ENCODE measurements at regions not wholly inside any gene's neighbourhood (a gene's known extent, or its start where the extent isn't known, plus 50 kb on each side); places are given as distances from the start of the nearest gene placed in this dataset.

DNA sequence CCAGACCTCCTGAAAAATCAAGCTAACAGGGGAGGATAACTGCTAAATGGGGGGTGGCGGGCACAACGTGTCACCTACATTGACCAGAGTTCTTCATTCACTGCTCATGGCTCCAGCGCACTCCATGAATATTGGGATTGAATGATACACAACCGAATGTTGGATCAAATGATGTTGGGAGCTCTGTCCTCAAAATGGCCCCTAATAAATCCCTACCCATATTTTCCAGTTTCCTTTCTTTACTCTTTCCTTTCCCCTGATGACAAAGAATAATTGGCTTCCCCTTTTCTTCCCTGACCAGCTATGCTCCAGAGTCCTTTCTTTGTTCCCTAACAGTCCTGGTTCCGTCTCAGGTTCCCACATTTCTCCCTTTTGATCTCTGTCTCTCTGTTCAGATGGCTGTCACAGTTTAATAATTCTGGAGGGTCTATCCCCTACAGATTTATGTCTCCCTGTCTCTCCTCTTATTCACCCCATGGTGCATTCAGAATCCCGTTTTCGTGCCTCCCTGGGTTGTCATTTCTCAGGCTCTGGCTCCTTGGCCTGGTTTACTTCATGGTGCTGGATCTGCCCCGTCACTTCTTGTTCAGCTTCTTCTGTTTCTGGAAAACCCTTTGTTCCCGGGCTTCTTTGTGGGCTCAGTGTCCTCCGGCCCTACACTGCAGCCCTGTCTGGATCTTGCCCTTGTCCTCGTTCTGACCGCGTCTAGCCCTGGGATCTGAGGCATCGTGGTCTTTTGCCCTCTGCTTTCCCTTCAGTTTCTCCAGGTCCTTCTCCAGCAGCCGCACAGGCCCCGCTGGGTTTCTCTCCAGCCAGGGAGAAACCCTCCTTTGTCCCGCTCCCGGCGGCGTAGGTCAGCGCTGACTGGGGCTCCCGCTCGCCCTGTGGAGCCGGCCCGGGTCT, 78.3 kb downstream of the NDUFS5 start:
- Mint-ChIP-seq H3K4me3 (peak overlapping the region; percentile 48), H3K36me3 (no peaks in the 10 kb centered on the region), H3K9me3 (no peaks in the 10 kb centered on the region), H3K4me1 (peaks cover 24% of the 10 kb centered on the region), H3K27me3 (peaks cover 3% of the 10 kb centered on the region), H3K27ac (no peak overlapping the region)
- no peak for DNase-seq
- POLR2A ChIA-PET, result interaction anchor here (1.3 kb wide), 1 partner anchor 87 kb away, joined by 3 read pairs; no protein-coding TSS in a partner anchor
- no peak for ATAC-seq (ENCODE audit: low read depth)

DNA sequence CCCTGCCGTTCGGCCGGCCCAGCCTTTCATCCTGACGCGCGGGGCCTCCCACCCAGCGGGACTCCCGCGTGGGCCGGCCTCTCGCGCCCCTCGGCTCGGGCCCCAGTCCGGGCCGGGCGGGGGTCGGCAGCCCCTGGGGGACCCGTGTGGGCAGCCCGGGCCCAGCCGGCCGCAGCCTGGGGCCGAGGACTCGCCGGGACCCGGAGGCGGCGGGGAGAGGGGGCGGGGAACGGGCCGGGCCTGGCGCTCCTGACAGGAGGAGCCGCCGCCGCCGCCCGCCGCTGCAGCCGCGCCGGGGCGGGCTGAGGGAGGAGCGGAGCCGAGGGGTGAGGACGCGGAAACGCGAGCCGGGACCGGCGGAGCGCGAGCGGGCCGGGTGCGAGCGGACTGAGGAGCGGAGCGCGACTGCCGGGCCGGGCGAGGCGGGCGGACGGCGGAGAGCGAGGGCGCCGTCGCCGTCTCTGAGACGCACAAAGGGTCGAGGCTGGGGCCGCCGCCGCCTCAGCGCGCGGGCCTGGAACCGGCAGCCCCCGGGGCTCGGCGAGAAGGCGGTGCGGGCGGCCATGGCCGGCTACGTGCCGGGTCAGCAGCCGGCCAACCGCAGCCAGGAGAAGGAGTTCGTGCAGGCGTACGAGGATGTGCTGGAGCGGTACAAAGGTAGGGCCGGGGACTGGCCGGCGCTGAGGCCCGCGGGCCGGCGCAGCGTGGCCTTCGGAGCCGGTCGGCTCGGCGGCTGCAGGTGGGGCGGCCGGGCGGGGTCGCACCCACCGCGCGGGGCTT, 79.1 kb downstream of the NDUFS5 start:
- H3K4me1 Mint-ChIP-seq, result peaks cover 24% of the 10 kb centered on the region
- no peaks in the 10 kb centered on the region for H3K9me3 Mint-ChIP-seq
- peak; percentile 80 for DNase-seq
- H3K36me3 Mint-ChIP-seq, result no peaks in the 10 kb centered on the region
- peaks cover 3% of the 10 kb centered on the region for H3K27me3 Mint-ChIP-seq
- POLR2A ChIA-PET, result interaction anchor here (1.5 kb wide), 1 partner anchor 87 kb away, joined by 4 read pairs; no protein-coding TSS in a partner anchor
- peak overlapping the region; percentile 77 for H3K4me3 Mint-ChIP-seq
- ATAC-seq (ENCODE audit: low read depth), result peak; percentile 79
- no peak overlapping the region for H3K27ac Mint-ChIP-seq

DNA sequence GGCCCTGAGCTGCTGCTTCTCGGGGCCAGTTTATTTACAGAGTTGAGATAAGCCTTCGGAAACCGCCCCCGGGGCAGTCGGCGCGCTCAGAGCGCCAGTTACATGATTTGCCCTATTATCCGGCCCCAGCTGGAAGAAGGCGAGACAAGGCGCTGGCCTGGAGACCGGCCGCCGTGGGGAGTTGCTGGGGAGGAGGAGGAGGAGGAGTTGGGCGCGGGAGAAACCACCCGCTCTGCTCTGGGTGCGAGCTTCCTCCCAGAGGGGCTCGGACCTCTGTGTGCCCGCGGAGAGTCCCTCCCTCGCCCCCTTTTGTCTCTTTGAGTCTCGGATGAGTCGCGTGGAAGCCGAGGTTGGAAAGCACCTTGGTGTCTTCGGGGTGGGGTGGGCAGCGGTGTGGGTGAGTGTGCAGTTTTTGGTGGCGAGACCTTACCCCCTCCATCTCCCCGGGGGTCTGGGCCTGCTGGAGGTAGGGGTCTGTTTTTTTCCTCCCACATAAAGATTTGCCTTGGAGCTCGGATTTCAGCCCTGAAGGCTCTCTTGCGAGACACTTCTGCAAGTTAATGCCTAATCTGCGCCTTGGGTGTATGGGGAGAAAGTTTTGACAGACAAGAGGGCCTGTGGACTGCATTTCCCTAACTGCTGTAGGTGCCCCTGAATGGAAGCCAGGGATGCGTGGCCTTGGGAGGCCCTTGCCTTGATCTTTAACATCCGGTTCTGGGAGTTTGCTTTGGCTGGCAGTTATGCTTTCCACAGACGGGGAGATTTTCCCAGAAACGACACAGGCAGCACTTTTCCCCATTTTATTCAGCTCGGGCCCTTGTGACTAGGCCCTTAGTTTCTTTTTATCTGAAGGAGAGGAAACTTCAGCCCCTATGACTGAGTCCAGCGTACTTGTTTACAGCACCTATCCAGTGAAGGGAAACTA, 80.0 kb downstream of the NDUFS5 start:
- H3K4me3 Mint-ChIP-seq, result no peak overlapping the region
- DNase-seq, result peak; percentile 45
- POLR2A ChIA-PET, result interaction anchor here (1.5 kb wide), 1 partner anchor 86 kb away, joined by 4 read pairs; no protein-coding TSS in a partner anchor
- no peaks in the 10 kb centered on the region for H3K36me3 Mint-ChIP-seq
- peaks cover 24% of the 10 kb centered on the region for H3K4me1 Mint-ChIP-seq
- H3K9me3 Mint-ChIP-seq, result no peaks in the 10 kb centered on the region
- ATAC-seq (ENCODE audit: low read depth), result peak; percentile 10
- H3K27ac Mint-ChIP-seq, result peak overlapping the region; percentile 14
- peaks cover 3% of the 10 kb centered on the region for H3K27me3 Mint-ChIP-seq

DNA sequence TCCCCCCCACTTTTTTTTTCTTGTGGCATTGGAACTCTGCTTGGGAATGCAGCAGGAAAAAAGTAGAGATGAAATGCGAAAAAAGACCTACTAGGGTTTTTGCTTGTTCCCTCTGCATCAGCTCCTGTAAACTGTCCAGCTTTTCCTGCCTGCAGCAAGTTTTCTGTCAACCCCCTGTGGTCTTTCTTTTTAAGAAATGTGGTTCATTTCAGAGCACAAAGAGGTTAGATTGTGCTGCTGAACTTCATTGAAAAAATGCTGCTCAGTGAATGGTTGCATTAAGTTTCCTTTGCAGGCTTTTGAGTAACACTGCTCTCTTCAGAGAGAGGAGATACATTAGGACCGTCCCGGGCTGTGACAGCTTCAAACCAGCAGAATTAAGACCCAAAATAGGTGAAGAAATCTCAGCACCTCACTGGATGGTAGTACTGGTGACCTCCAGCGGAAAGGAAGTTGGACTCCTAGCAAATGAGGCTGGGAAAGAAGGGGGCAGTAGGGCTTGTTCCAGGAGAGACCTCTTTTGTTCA, 80.7 kb downstream of the NDUFS5 start:
- ATAC-seq (ENCODE audit: low read depth) (no peak), DNase-seq (no peak)
- Mint-ChIP-seq H3K36me3 (no peaks in the 10 kb centered on the region), H3K27me3 (peaks cover 3% of the 10 kb centered on the region), H3K4me3 (no peak overlapping the region), H3K4me1 (peaks cover 24% of the 10 kb centered on the region), H3K9me3 (no peaks in the 10 kb centered on the region), H3K27ac (no peak overlapping the region)
- POLR2A ChIA-PET, result interaction anchor here (1.5 kb wide), 1 partner anchor 86 kb away, joined by 4 read pairs; no protein-coding TSS in a partner anchor

DNA sequence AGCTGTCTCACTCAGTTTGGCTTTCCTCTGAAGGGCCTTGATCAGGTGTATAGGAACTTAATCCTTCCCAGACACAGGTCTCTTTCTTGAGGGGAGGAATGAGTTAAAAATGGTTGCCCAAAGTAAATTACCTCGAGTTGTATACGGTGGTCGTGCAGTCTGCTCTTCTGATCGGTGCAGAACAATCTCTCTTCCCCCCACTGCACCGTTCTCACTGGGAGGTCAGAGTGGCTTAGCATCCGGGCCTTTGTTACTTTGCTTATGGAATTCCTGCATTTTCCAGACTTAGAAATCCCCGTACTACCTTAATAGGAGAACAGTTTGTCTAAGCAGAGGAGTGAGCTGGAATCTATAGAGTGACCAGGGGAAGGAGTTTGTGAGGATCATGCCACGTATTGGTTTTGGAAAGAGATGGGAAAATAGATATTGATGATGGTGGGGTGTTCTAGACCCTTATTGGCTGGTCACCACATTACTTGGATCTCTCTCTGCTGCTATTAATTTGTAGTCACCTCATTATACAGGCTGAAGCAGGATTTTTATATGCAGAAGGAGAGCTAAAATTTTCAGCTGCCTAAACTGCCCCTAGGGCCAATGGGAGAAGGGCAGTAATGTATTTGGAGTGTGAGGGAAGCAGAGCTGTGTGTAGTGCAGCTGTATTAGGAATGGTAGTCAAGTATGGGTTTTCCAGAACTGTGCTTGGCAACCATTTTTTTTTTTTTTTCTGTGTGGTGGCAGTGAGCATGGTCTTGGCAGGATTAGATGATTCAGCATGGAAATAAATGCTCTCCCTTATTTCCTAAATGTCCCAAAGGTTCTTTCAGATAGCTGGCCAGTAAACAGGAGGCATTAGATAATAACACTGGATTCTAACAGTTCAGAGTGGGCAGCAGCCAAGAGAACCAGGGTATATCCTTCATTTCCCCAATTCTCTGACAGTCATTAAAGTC, 81.5 kb downstream of the NDUFS5 start:
- POLR2A ChIA-PET, result no interaction called here
- no peak overlapping the region for H3K4me3 Mint-ChIP-seq
- H3K9me3 Mint-ChIP-seq, result no peaks in the 10 kb centered on the region
- H3K27me3 Mint-ChIP-seq, result peaks cover 3% of the 10 kb centered on the region
- peaks cover 19% of the 10 kb centered on the region for H3K4me1 Mint-ChIP-seq
- no peaks in the 10 kb centered on the region for H3K36me3 Mint-ChIP-seq
- ATAC-seq (ENCODE audit: low read depth) (no peak), DNase-seq (no peak)
- no peak overlapping the region for H3K27ac Mint-ChIP-seq

DNA sequence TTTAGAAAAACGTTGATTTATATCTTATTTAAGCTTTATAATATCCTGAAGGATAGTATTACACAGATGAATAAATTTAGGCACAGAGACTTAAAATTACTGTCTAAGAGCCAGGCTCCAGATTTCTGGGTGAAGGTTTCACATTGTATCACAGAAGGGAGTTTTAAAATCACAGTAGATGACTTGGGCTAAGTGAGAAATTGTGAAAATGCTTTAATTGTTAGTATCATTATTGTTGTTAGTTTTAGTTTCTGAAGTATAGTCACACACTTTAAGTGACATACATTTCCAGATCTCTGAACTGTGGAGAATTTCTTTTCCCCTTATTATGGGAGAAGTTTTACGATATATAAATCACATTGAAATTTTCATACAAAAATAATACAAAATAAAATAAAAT, 83.5 kb downstream of the NDUFS5 start:
- Mint-ChIP-seq H3K4me3 (no peak overlapping the region), H3K27me3 (peaks cover under 1% of the 10 kb centered on the region), H3K4me1 (peaks cover 4% of the 10 kb centered on the region), H3K27ac (no peak overlapping the region), H3K9me3 (no peaks in the 10 kb centered on the region), H3K36me3 (no peaks in the 10 kb centered on the region)
- ATAC-seq (ENCODE audit: low read depth) (no peak), DNase-seq (no peak)
- POLR2A ChIA-PET, result no interaction called here

DNA sequence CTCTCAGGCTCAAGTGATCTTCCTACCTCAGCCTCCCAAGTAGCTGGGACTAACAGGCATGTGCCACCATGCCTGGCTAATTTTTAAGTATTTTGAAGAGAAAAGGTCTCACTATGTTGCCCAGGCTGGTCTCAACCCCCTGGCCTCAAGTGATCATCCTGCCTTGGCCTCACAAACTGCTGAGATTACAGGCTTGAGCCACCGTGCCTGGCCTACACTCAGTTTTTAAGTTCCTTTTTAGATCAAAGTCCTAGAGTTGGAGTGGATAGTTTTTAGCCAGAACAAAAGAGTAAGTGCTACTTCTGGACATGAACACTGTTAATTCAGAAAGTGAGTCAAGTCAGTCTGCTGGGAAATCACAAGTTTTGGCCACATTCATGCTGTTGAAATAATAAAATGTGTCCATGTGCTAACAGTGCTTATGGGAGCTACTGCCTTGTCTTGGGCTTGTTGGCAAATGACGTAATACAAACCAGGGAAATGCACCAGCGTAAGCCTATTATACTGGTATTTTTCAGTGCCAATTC, 84.2 kb downstream of the NDUFS5 start:
- POLR2A ChIA-PET, result no interaction called here

DNA sequence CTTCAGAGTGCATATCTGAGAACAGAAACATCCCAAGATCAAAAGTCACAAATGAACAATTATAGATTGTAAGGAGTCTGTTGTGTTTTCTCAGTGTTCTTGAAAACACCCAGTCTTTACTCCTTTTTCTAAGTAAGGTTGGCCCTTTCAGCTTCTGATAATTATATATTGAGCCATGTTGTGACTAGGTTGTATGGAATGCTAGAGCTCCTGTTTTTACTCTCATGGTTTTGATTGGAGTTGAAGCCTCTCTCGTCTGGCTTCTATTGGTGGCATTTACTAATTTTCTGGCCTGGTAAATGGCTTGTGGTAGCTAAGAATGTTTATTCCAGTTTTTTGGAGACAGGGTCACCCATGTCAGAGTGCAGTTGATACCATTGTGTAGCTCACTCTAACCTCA, 84.7 kb downstream of the NDUFS5 start:
- Mint-ChIP-seq H3K36me3 (no peaks in the 10 kb centered on the region), H3K4me1 (peaks cover 4% of the 10 kb centered on the region), H3K27ac (no peak overlapping the region), H3K4me3 (no peak overlapping the region), H3K9me3 (no peaks in the 10 kb centered on the region), H3K27me3 (no peaks in the 10 kb centered on the region)
- POLR2A ChIA-PET, result no interaction called here
- DNase-seq (no peak), ATAC-seq (ENCODE audit: low read depth) (no peak)

More for the DNA sequence above, 84.2 kb downstream of the NDUFS5 start:
- H3K27me3 Mint-ChIP-seq, result no peaks in the 10 kb centered on the region
- no peak for DNase-seq
- H3K4me1 Mint-ChIP-seq, result peaks cover 4% of the 10 kb centered on the region
- no peak for ATAC-seq (ENCODE audit: low read depth)
- H3K9me3 Mint-ChIP-seq, result no peaks in the 10 kb centered on the region
- no peaks in the 10 kb centered on the region for H3K36me3 Mint-ChIP-seq
- no peak overlapping the region for H3K4me3 Mint-ChIP-seq
- H3K27ac Mint-ChIP-seq, result no peak overlapping the region

DNA sequence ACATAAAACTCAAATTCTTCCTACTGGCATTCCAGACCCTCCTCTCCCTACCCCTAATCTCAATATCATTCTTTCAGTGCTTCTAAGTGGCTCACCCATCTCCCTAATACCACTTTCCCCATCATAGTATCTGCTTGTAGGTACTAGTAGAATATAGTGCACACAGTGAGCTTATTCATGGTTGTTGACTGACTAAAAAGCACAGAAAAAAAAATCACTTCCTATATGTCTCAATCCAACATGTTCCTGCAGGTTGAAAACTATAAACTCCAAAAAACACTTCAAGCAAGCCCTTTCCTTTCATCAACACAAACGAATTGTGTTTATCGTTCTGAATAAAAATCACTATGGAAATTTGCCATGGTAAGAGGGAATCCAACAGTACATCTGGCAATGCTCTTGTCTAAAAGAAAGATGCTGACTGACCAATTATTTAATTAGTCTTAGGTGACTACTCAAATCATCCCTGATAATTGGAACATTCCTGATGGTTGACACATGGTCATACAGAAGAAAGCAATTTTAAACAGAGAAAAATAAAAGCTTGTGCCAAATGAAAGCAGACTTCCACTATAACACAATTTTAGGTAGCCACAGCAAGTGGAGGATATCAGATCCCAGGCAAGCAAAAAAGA, 87.1 kb downstream of the NDUFS5 start:
- Mint-ChIP-seq H3K4me3 (no peak overlapping the region), H3K4me1 (peaks cover 3% of the 10 kb centered on the region), H3K27me3 (no peaks in the 10 kb centered on the region), H3K27ac (no peak overlapping the region), H3K36me3 (no peaks in the 10 kb centered on the region), H3K9me3 (no peaks in the 10 kb centered on the region)
- ATAC-seq (ENCODE audit: low read depth), result no peak
- no peak for DNase-seq
- POLR2A ChIA-PET, result no interaction called here

DNA sequence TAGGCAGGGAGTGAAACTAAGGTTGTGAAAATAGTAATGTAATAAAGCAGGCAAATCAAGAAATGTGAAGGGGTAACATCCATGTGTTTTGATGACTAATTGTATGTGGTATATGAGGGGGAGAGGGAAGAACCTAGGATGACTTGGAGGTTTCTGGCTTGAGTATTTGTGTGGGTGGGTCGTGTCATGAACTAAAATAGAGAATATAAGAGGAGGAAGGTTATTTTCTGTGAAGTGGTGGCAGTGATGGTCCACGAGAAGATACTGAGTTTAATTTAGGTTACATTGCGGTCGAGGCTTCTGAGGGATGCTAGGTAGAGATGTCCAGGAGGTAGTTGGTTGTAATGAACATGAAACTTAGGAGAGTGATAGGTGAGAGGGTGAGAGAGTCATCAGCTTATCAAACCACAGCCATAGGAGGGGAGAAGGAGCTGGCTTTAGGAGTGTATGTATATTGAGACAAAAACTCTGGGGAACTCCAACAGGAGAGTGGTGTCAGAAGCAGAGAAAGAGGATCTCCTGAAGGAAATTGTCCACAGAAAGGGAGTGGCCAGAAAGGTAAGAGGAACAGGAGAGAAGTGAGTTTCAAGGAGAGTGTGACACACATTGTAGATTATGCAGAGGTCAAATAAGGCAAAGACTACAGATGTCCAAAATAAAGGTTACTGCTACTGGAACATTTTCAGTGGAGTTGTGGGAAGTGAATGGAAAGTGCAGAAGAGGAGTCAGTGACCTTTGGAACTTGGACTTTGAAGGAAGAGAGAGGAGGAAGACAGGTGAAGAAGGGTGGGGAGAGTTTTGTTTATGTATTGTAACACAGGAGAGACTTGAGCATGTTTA, 89.0 kb upstream of the MACF1 start:
- no peak for ATAC-seq (ENCODE audit: low read depth)
- POLR2A ChIA-PET, result no interaction called here
- no peak overlapping the region for H3K27ac Mint-ChIP-seq
- no peaks in the 10 kb centered on the region for H3K9me3 Mint-ChIP-seq
- DNase-seq, result no peak
- H3K4me1 Mint-ChIP-seq, result peaks cover 3% of the 10 kb centered on the region
- no peaks in the 10 kb centered on the region for H3K27me3 Mint-ChIP-seq
- H3K36me3 Mint-ChIP-seq, result no peaks in the 10 kb centered on the region
- H3K4me3 Mint-ChIP-seq, result no peak overlapping the region

DNA sequence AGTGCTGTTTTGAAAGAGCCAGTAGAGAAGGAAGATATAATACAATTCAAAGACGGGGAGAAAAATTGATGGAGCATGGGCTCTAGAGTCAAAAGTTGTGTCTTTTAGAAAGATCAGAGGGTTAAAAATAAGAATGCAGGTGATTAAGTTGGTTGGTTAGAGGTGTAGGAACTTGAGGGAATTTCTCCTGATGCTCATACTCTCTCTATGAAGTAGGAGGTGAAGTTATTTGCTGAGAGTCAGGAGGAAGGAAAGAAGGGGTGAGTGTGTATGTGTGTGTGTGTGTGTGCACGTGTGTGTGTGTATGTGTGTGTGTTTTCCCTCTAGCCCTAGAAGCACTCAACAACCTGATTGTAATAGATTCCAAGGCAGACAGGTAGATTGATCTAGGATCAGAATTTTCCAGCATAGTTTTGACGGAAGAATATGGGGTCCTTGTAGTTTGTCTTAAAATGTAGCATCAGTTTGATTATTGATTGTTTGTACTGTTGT, 88.3 kb upstream of the MACF1 start:
- POLR2A ChIA-PET, result no interaction called here
- no peak for ATAC-seq (ENCODE audit: low read depth)
- no peaks in the 10 kb centered on the region for H3K9me3 Mint-ChIP-seq

More for the DNA sequence above, 88.3 kb upstream of the MACF1 start:
- H3K27ac Mint-ChIP-seq, result no peak overlapping the region
- H3K4me1 Mint-ChIP-seq, result peaks cover 3% of the 10 kb centered on the region
- H3K36me3 Mint-ChIP-seq, result no peaks in the 10 kb centered on the region
- no peak for DNase-seq
- H3K27me3 Mint-ChIP-seq, result no peaks in the 10 kb centered on the region
- H3K4me3 Mint-ChIP-seq, result no peak overlapping the region

All from activated naive CD8-positive, alpha-beta T cell treated with anti-CD3 and anti-CD28 coated beads, Interleukin-2, amount 10 ng/mL, durations not matched to agents 7 days and 5 days (primary cell).